ENCODE measurements at regions not wholly inside any gene's neighbourhood (a gene's known extent, or its start where the extent isn't known, plus 50 kb on each side); places are given as distances from the start of the nearest gene placed in this dataset.

DNA sequence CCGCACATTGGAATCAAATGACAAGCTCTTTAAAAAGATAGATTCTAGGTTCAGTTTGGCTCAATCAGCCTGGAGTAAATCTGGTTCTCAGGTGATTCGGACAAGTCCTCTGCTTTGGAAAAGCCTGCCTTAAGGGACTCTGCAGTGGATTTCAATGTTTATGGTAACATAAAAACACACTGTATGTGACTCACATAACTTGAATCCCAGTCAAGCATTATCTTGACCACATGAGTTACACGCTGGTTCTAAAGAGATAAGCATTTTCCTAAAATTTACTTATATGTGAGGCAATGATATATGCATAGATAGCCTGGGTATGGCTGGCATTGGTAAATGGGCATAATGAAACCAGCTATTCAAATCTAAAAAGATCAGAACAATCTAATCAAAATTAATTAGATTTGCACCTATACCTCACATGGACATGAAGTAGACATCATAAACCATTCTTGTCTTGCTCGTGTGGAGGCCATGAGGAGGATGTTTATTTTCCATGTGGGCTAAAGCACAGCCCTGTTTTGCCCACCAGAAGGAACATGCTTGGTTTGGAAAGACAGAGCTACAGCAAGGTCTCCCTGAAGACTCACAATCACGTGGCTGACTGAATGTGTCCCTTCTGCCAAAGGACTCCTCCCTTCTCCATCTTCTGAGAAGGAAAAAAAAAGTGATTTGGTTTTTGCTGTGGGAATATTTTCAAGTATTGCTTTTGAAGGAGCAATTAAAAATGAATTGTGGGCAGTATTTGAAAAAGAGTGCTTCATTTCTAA is 351.7 kb downstream of the DIRAS2 start:
- DNase-seq = no peak

DNA sequence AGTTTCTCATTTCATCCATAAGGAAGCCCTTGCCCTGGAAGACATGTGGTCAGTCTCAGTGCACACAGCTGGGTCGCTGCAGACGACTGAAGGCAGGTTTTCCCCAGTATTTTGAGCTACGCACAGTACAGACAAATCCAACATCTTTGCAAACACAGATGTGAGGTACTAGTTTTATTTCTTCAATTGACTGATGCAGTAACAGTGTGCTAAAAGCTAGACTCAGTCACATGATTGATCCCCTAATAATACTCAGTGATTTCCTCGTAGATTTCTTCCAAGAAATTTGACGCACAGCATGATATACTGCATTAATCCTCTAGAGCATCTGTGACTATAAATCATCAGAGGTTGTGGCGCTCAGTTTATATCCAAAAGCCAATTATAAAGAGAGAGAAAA is 346.1 kb downstream of the DIRAS2 start:
- no peak for DNase-seq

DNA sequence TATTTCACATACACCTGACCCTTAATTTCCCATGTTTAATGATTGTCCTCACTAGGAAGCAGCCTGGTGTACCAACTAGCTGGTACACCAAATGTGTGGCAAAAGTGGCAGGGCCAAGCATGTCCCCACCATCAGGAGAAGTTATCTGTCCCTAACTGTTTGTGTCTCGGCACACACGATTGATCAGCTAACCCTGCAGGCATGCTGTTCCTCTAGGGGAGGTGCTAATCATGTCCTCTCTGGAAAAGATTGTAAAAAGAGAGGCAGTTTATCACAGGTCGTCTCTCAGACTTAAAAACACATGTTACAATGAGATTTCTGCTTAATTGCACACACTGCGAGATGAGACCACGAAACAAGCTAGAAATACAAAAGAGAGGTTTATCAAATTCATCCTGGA is 342.7 kb downstream of the DIRAS2 start:
- DNase-seq = no peak

DNA sequence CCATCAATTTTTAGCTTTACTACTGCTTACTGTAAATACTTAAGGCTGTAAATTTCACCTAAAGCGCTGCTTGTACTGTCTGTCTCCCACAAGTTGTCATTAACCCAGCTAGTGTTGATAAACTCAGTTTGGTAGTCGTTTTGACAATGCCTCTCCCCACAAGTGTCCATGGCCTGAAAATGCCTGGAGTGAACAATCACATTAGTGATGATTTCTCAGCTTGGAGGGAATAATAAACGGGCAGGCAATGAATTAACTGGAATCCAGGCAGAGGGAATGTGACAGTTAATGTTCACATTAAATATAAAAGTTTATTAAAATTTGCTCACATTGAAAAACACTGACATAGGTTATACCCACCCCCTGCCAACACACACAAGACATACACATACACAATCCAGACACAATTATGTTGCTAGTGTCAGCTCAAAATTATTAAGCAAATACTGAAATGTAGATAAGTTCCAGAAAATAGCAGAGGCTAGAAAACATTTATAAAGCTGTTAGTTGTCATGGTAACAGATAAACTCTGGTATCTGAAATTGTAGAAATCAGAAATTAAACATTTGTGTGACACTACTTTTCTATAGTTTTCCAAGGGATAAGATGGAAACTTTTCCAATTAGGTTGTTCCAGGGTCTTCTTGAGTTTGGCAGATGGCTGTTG is 341.9 kb downstream of the DIRAS2 start:
- no peak for DNase-seq

DNA sequence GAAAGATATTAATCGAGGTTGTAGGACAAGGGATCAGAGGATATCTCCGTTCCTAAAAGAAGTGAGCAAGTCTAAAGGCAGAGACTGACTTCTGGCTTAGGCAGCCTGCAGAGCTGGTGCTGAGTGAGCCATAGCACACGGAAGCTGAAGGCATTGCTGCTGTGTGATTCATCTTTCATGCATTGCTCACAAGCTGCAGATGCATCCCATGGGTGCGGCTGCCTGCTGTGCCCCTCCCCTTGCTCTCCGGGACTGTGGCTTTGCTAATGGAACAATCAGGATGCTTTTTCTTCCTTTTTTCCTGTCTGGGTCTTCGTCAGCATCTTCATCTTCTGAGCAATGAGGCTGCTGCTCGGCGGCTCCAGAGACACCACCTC is 341.4 kb downstream of the DIRAS2 start:
- no peak for DNase-seq

DNA sequence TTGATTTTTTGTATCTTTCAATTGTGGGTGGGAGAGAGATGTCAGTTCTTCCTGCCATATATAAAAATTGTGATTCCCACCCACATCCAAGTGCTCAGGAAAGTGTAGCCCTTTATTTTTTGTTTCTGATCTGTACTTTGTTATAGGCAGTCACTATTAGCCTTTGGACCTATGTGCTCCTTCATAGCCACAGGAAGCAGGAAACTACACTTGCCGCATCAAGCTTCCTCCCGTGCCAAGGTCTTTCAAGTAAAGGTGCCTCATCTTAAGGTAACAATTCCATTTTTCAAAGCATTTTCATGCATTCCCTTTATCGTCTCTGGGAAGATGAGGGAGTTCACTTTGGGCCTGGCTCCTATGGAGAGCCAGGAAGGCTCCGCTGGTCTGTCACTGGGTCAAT is 339.0 kb downstream of the DIRAS2 start:
- no peak for DNase-seq

DNA sequence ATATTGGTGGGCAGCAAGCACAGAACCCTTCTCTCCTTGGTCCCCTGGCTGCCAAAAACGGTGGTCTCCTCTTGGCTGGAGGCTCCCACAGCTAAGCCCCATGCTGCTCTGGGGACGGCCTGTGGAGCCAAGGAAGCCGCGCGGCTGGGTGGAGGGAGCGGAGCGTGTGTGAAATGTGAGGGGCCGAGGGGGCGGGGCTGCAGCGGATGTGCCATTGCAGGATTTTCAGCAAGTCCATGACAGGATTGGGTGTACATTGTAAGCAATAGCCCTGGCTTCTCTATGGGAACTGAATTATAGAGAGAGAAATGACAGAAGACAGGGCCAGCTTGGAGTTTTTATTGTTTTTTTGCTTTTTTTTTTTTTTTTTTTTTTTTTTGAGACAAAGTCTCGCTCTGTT is 336.5 kb downstream of the DIRAS2 start:
- no peak for DNase-seq

DNA sequence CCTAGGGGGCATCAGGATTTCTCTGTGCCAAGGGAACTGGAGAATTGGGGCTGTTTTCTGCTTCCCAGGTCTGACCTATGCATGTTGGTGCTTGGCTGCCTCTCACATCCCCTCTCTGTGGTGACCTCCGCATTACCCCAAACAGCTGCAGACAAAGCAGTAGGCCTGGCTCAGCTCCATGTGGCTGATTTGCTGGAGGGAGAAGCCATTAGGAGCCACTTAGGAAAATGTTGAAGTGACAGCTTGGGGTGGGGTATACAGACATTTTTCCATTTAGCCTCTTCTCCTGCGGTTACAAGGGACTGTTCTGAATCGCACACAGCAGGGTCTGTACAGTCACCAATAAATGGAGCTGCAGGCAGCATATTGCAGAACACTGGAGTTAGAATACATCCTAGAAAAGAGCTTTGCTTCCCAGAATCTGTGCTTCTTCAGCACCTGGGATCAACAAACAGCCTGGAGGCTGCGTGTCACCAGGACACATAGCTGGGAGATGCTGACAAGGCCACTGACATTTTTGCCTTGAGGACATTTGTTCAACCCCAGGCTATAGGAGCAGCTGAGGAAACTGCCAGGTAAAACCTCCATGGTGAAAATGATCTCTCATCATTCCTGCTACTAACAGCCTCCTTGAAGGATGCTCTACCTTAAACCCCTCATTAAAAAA is 335.3 kb downstream of the DIRAS2 start:
- DNase-seq = no peak

DNA sequence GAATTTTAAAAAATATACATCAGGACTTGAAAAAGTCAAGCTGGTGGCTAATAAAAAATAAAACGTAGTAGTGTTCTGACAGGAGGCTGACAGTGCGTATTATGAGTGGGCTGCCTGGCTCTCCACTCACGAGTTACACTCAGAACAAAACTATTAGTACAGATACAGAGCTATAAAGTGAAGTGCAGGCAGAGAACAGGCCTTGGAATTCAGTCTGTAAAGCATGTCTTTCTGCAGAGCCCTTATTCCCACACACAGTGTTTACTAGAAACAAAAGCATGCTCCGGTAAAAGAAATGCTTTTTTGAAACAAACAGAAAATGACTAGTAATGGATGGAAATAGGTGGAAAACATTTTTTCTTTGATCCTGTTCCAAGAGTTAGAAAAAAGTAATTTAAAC is 334.7 kb downstream of the DIRAS2 start:
- no peak for DNase-seq

DNA sequence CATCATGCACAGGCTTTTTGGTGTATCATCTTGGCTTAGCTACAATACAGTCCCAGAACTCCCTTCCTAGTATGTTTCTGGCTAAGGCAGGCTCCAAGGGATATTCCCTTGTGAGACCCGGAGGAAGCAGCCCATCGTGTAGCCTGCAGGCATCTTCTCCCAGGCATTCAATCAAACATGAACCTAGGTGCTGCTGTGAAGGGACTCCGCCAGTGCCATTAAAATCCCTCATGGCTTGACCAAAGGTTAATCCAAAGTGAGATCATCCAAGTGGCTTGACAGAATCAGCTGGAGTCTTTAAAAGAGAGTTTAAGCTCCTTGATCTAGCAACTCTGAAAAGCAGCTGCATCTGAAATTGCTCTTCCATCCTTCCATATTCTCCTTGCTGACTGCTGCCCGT is 333.9 kb downstream of the DIRAS2 start:
- DNase-seq = no peak

DNA sequence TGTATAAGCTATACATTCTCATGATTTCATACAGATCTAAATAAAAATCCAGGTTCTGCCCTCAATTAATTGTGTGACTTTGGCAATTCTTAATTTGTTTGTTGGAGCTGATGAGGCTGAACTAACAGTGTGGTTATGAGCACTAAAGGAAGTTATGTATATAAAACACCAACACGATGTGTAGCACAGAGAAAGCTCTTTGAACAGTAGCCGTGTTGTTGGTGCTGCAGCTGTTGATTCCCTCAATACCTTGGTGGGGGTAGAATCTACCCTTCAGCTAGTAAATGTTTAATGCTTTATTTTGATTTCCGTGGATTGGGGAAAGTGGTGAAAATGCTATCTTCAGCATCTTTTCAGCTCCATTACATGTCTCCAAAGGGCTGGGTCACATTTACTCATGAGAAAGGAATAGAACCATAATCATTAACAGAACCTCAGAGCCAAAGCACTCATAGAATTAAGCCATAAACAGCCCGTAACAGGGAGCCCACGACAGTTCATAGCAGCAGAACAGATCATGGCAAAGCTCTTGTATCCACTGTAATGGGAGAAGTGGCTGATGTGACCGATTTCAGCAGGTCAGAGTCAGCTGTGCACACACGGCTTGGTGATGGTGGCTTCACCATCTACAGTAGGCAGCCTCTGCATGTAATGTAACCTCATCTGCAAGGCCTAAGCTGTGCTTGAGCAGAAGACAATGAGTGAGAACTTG is 332.7 kb downstream of the DIRAS2 start:
- no peak for DNase-seq

DNA sequence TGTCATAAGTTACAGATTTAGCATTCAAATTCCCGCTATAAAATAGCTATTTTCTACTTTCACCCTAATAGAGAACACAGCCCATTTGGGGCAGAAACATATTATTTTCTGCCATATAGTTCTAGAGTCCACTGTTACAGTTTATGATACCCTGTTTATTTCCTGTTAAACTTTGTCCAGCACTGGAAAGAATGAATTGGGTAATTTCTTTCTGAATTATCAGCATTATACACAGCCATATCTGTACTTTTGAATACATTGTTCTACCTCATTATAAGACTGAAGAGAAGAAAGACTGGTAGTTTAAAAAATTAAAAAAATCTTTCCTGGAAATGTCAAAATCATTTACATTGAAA is 332.1 kb downstream of the DIRAS2 start:
- DNase-seq = no peak

DNA sequence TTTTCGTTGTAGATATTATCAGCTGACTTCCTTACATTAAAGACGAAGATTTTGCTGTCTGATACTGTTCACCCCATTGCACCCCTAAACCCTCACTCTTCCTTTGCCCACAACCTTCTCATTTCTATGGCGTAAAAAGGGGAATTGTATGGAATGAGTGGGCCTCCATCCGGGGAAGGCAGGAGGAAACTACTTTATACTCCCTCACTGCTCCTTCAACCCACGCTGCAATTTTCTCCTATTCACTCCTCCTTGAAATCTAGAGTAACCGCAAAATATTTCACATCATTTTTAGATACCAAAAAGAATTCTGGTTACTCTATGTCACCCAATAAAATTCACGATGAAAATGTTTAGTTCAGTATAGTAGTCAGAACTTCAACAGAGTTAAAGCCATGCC is 330.8 kb downstream of the DIRAS2 start:
- DNase-seq = no peak

DNA sequence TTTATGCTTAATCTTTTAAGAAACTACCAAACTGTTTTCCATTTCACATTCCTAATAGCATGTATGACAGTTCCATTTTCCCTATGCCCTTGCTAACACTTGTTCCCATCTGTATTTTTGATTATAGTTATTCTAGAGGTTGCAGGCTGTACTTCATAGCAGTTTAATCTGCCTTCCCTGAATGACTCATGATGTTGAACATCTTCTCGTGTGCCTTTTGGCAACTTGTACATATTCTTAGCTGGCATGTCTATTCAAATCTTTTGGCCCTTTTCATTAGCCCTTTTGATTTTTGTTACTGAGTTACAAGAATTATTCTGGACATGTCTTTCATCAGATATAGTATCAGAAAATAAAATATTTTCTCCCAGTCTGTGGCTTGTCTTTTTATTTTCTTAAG is 320.3 kb downstream of the DIRAS2 start:
- DNase-seq = no peak

DNA sequence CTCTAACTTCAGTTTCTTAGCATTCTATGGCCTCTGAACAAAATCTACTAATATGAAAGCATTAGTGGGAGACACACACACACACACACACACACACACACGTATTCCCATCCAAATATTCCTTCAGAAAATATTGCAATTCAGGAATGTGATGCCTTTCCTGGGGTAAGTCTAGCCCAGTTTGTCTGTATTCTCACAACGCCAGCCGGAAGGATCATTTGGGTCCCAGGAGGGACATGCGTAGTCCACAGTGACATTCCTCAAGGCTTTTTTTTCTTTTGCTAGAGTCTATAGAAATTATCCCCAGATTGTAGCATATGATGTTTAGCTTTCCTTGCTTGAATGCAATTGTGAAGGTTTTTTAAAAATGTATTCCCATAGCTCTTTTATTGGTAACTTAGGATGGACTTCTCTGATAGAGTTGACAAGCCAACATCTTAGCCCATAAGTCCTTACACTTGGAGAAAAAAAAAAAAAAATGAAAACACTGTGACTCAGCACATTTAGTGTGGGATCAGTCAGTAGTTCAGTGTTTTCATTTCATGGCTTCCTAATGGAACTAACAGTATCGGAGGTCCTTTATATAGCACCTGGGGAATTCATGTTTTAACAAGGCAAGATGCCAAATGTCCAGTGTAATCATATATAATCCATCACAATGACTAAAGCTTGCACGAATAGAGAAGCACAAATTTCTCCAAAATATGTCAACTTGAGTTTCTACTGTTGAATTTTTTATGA is 316.5 kb downstream of the DIRAS2 start:
- DNase-seq = no peak

DNA sequence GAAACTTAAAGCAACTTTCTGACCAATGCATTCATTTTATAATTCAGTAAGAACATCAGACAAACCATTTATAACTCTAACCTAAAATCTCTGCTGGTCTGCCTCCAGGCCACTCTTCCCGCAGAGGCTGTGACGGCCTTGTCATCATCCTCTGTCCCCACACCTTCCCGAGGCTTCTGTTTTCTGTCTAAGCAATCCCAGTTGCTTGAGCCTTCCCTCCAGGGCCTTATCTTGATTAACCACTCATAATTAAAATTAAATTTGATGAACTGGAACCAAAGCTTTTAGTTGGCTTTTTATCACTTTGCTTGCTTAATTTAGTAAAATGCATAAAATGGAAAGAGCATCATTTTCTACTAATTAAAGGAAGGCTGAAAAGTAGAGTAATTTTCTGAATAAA is 312.4 kb downstream of the DIRAS2 start:
- no peak for DNase-seq

DNA sequence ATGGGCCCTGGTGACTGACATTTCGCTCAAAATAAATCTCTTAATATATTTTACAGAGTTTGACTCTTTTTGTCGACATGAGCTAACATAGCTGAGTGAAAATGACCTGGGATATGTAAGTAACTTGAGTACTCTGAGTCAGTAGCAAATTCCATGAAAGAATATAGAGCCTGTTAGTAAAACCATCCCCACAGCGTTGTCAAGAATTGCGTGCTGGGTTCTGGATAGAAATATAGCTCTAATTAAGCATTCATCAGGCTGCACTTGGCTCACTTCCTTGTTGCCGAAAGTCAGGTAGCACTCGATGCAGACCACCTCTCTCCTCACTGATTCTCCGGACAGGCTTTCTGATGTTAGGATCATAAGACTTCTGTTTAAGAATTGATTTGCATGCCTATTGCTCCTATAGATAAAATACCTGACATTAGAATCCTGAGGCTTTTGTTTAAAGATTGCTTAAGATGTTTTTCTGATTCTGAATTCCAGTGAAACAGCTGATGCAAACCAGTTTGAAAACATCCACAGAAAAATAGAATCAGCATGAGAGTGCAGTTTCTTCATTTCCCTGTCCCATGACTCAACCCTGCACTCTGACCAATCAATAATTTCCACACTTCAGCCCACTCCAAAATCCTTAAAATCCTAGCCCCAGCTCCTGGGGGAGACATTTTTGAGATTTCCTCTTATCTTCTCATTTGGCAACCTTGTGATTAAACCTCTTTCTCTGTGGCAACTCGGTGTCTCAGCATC is 310.6 kb downstream of the DIRAS2 start:
- DNase-seq = no peak

DNA sequence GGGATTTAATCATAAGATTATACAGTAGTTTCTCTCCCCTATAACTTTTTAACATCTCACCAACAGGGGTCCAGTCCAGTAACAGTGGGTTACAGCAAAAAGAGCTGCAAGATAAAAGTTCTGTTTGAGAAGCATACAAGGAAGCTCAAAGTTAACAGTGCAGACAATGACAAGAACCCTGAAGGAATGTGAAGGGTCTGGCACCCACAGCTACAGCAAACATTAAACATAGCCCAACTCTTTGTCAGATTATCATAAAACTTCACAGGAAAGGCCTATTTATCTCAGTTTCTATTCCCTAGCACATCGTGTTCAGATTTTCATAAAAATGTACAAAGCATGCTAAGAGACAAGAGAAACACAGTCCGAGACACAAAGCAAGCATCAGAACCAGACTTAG is 309.4 kb downstream of the DIRAS2 start:
- DNase-seq = no peak

DNA sequence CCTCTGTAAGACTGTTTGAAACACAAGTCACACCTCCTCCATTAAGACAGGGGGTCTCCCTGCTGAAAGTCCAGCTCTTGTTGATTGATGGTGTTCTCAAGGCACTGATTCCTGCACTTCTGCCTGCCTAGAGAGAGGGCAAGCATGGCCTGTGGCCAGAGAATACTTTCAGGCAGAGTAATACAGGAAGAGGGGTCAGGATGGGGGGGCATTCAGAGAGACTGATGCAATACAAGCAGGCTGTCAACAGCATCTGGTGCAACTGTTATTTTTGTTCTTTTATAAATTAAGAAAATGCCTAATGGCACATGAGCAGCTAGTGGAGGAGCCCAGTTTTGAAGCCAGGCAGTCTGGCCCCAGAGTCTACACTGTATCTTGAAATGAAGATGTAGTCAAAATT is 302.2 kb downstream of the DIRAS2 start:
- DNase-seq = no peak

DNA sequence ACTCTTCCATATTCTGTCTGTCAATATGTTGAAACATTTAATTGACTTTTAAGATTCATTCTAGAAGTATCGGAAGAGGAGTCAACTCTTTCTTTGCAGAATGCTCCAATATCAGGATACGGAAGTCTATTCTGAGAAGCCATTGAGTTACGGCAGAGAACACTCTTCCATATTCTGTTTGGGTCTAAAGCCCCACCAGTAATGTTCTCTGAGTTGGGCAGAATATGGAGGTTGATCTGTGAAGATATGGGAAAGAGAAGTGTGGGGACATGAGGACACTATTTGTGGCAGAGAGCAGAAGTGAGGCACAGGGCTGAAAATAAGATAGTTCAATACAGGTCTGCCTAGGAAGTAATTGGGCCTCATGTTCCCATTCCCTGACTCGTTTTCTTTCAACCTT is 300.0 kb downstream of the DIRAS2 start:
- DNase-seq = no peak

DNA sequence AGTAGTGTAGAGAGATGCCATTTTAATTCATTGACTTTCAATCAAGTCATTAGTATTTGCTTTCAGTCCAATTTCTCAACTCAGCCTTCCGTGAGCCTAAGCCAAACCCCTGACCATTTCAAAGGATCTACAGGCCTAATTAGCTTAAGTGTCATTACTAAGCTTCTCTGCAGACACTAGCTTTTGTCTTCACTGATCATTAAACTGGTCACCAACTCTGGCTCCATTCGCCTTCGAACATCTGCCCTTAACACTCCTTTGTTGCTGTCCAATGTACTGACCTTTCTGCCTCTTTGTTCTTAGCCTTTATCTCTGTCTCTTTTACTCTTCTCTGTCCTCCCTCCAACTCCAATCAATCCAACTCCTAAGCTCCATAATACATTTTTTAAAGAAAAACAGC is 299.3 kb downstream of the DIRAS2 start:
- DNase-seq = no peak

DNA sequence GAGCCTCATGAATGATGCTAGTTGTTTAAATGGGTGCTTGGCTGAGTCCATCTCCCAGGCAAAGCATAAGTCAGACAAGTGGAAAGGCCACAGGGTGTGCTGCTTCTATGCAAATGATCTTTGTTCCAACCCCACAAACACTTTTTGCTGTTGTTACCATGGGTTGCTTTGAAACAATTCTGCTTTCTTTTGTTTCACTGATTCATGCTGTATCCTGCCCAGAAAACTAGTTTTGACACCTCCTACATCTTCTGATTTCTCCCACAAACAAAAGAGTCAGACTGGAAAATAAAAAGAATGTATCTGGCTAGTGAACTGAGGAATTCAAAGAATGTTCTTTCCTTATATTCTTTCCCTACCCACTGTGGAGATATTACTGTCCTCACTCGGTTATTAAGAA is 298.6 kb downstream of the DIRAS2 start:
- no peak for DNase-seq
